ENCODE measurements at regions not wholly inside any gene's neighbourhood (a gene's known extent, or its start where the extent isn't known, plus 50 kb on each side); places are given as distances from the start of the nearest gene placed in this dataset.

DNA sequence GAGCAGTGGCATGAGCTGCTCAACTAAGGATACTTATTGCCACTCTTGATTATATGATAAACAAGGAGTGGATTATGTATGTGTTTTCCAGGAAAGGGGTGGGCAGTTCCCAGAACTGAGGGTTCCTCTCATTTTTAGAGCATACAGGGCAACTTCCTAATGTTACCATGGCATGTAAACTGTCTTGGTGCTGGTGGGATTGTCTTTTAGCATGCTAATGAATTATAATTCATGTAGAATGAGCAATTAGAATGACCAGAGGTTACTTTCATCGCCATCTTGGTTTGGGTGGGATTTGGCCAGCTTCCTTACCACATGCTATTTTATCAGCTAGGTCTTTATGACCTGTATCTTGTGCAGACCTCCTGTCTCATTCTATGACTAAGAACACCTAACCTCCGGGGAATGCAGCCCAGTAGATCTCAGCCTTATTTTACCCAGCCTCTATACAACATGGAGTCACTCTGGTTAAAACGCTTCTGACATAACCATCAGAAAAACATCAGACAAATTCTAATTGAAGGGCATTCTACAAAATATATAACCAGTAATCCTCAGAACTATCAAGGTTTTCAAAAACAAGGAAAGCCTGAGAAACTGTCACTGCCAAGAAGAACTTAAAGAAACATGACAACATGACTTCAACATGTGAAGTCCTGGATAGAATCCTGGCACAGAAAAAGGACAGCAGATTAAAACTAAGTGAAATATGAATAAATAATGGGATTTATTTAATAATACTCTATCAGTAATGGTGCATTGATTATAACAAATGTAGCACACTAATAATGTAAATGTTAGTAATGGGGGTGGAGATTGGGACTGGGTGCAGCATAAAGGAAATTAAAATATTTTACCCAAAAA lies 365.0 kb downstream of the SEMA3D start:
- DNase-seq: no peak

GRCh38 chr7:84820481-84820880 lies 366.4 kb downstream of the SEMA3D start:
- DNase-seq: no peak

DNA sequence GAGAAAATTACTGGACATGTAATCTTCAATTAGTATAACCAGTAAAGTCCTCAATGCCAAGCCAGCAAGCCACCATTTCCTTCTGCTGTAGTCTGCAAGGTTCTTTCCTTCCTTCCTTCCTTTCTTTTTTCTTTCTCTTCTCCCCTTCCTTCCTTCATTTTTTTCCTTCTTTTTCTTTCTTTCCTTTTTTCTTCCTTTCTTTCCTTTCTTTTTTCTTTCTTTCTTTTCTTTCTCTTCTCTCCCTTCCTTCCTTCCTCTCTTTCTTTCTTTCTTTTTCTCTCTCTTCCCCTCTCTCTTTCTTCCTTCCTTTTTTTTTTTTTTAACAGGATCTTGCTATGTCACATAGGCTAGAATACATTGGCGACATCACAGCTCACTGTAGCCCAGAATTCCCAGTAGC lies 369.8 kb downstream of the SEMA3D start:
- no peak for DNase-seq

DNA sequence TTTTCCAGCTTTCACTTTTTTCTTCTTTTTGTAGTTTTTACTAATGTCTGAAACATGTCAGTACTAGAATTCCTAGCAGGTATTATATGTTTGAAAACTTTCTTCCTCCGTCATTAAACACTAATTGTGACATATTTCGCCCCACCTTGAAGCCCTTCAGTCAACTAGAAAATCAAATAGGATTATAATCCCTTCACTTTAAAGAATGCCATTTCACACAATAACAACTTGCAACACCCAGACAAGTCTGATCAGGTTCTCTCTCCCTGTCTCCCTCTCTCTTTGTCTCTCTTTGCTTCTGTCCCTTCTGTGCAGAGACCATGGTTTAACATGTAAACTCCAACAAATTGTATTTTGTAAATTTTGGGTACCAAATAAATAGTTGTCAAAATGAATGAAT lies 373.5 kb downstream of the SEMA3D start:
- DNase-seq: no peak

DNA sequence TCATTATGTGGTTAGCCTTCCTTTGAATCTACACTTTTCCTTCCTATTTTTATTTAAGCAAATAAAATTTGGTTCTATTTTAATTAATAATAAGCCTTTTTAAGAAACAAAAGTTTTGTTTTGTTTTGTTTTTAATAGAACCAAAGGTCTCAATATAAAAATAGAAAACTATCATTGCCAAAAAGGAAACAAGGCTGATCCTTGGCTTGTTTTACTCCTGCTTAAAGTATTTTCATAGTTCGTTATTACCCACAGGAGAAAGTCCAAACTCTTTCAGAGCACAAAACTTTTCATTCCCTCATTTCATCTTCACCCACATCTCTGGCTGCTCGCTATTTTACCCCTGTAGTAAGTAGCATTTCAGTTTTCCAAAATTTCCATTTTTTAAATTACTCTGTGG lies 374.8 kb downstream of the SEMA3D start:
- peak; percentile 7 to 48 (median 12) for DNase-seq

DNA sequence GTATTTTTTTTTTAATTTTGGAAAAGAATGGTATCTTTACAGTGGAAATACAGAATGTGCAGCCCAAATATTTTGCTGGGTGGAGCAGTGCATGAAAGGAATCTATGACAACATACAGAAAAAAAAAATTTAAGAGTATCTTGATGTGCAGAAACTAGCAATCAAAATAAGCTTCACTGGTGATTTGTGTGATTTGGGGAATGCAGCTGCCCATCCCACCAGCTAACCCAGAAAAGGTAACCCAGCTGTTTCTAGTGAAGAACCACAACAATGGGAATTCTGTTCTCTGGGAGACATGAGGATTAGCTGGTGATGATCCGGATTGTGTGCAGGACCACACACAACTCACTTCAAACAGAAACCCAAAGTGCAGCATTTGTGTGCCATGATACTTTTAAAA lies 375.5 kb downstream of the SEMA3D start:
- DNase-seq: peak; percentile 19 to 67 (median 31)

DNA sequence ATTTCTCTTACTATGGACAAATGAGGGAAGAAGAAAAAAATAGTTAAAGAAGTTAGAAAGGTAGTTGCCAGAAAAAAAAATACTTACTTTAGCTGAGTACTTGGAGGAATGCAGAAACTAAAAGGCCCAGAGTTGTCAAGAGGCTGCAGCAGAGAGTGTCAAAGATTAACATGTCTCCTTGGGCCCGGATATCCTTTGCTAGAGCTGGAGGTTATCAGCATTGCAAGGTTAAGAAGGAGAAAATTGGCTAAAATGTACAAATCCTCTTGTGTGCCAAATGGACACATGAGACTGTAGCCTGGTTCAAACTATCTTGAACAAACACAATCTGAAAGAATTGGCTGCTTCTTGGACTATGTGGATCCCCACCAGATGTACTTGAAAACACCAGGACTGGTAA lies 377.0 kb downstream of the SEMA3D start:
- peak in 1 of 3 donors; percentile 8 for DNase-seq

- no peak for DNase-seq
These were observed 382.9 kb downstream of the SEMA3D start for GRCh38 chr7:84803979-84804378.

DNA sequence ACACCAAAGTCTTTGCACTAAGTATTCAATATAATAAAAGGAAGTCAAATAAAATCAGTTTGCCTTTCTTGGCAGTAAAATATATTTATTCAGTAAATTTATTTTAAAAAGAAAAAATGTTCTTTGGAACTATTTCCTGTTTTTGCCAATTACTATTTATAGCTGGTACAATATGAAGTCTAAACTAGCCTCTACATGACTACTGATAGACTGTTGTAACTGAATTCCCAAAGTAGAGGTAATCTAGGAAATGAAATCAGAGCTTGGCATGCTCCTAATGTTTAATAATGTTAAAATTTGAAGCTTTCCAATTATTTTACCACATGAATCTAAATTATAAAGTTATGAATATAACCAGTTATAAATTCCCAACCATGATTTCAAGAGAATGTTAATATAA lies 385.5 kb downstream of the SEMA3D start:
- no peak for DNase-seq

DNA sequence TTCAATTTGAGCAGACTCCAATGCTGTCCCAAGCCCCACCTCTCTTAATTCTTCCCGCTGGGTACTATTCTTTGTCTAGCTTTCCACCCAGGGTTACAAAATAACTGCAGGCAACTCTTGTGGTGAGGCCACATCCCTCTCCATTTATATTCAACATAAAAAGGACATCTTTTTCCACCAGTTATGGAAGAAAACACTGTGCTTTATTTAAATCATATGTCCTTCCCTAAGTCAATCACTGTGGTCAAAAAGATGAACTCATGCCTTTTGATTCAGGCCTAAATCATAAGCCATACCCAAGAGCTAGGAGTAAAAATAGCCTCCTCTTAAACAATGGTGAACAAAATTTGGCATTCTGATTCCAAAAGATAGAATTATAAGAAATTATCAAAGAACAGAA lies 386.0 kb downstream of the SEMA3D start:
- DNase-seq: no peak

DNA sequence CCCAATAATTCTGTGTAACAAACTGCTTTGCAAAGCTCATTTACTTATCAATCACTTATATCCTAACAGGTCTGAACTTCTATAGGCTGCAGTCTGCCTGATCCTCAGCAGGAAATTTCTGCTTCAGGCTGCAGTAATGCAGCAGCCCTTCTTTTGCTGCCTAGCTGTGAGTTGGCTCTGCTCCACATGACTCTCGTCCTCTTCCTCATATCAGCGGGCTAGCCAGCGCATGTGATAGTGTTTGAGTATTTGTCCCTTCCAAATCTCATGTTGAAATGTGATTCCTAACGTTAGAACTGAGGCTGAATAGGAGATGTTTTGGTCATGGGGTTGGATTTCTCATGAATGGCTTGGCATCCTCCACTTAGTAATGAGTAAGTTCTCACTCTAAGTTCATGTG lies 387.8 kb downstream of the SEMA3D start:
- DNase-seq: no peak

DNA sequence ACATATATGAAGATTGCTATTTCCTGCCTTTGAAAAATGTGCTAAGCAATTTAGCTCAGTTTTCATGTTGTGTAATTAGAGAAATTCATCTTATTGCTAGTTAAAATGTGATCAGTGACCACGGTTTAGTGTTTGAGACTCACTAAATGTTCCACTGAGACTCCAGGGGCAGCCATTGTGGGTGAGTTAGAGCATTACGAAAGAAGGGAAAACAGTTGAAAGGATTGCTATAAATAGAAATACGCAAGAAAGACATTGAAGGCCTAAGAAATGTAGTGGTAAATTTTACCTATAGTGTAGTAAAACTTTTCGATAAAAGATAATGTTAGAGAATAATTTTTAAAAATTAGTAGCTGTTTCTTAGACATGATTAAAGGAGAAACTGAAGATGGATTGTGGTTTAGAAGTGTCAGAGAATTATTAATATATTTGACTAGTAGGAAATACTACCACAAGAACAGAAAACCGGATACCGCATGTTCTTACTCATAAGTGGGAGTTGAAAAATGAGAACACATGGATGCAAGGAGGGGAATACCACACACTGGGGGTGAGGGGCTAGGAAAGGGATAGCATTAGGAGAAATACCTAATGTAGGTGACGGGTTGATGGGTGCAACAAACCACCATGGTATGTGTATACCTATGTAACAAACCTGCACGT lies 394.5 kb downstream of the SEMA3D start:
- peak in 1 of 3 donors; percentile 5 for DNase-seq

- DNase-seq: peak in 2 of 3 donors; percentile 43 to 60
These were observed 396.0 kb downstream of the SEMA3D start for GRCh38 chr7:84790882-84791281.

DNA sequence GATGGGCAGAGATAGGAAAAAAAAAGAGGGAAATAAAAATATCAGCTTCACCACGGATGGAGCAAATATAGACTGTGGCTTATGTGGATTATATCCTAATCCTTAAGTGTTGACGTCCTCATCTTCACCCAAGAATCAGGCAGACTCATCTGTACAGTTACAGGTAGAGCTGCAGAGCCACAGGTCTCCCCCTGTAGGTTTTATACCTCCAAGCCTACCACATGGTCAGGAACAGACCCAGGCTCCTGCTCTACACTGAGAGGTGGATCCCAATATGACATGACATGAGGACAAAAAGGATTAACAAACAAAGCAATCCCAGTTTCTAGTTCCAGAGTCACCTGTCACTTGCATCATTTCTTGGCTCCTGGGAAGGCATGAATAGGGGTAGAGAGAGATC lies 400.8 kb downstream of the SEMA3D start:
- no peak for DNase-seq

DNA sequence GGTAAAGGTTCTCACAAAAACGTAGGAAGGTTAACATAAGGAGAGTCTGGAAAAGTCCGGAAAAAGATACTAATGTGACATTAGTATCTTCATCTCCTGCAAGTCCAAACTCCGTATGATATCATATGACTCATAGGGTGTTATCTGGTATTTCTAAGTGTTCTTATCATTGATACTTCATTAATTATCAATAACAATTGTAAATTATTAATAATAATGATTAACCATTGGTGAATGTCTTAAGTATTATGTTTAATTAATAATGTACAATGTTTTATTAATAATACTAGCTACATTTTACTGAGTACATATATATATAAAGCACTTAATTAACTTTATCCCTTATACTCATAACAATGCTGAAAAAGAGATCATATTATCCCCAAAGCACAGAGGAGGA lies 402.4 kb downstream of the SEMA3D start:
- DNase-seq: no peak

GRCh38 chr7:84783141-84783778 lies 403.6 kb downstream of the SEMA3D start:
- no peak for DNase-seq

DNA sequence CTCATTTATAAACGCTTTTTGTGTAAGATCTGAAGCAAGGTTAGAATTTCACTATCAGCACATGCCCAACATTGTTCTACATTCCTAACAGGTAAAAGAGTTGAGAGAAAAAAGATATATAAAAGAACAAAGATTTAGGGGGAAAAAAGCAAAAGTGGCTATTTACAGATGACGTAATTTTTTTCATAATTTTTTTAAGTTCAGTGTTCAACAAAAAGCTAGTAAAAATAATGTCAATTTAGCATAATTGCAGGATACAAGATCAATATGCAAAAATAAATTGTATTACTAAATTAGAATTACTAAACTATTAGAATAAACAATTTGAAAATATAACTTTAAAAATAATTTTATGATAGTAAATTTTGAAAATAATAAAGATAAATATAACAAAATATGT lies 405.0 kb downstream of the SEMA3D start:
- no peak for DNase-seq

DNA sequence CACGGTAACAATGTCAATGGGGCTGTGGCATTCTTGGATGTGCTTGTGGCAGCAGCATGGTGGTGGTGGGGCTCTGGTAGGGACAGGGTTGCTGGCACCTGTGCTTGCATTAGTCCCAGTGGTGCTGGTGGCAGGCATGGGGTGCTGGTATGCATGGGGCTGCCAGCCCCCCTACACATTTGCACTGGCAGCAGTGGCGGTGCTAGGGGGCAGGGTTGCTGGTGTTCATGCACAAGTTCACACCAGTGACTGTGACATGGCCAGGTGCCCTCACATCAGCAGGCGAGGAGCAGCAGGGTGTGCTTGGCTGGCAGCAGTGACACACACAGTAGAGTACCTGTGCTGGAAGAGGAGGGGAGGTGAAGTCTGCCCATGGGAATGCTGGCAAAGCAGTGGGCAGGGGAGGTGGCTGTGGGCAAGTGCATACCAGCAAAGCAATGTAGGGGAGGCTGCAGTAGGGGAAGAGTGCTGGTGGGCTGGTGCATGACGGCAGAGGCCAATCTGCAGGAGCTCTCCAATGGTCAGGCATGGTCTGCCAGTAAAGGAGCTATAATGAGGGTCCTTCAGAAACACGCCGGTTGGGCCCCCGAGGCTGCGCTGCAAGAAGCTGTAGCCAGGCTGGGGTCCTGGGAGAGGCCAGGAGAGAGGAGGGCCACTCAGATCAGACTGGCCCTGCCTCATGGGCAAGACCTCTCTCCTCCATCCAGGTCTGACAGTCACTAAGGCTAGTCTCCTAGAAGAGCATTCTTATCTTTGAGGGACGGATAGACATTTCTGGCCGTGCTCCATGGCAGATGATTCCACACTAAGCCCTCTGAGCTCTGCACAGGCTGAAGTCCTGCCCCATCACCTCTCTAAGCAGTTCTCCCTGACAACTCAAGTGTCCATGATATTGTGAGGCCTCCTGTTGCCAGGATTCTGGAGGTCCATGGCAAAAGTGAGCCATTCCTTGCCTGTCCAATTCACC lies 406.4 kb downstream of the SEMA3D start:
- DNase-seq: no peak

DNA sequence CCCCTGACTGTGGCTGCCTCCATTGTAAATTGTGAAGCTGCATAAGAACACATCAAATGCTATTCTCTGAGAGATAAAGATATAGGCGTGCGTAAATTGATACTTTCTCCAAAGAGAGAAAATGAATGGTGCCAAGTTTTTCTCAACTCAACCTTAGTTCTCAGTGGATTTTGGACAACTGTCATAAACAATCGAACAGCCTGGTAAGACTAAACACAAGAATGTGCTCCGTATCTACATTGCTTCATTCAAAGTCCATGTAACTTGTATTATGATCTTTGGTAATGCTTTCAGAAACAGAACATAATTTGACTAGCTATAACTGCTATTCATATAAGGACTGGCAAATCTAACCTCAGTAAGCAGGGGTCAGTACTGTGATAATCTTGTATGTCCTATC lies 429.1 kb downstream of the SEMA3D start:
- no peak for DNase-seq

GRCh38 chr7:84746353-84746752 lies 440.5 kb downstream of the SEMA3D start:
- DNase-seq: peak; percentile 42 to 81 (median 44)

GRCh38 chr7:84744385-84744784 lies 442.5 kb downstream of the SEMA3D start:
- peak in 1 of 3 donors; percentile 10 for DNase-seq
